Activated CD8-positive, alpha-beta memory T cell treated with anti-CD3 and anti-CD28 coated beads, Interleukin-2, amount 50 U/mL, for 1 hour (primary cell): ENCODE measurements at regions not wholly inside any gene's neighbourhood (a gene's known extent, or its start where the extent isn't known, plus 50 kb on each side); places are given as distances from the start of the nearest gene placed in this dataset.

Experiments used
- DNase-seq: peaks from one replicate; pipeline ENCODE4 v3.0.0-alpha.2; 2020; ENCODE audit errors: extremely low read depth

GRCh38 chr12:25714198-25714984 lies 161.3 kb upstream of the LMNTD1 start:
- DNase-seq: no peak

DNA sequence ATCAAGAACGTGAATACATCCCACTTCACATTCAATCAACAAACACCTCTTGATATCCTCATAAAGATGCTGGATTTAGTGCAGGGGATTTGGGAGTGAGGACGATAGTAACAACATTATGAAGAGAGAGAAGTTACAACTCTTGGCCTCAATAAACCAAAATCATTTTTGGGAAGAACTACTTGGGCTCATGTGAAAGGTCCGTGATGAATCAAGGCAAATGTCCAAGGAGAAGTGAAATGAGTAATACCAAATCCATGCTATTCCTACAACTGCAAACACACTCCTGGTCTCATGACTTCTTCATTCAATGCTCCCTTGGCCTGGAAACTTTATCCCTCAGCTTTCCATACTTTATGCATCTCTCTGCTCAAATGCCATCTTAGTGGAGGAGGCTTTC lies 162.0 kb upstream of the LMNTD1 start:
- DNase-seq: no peak

DNA sequence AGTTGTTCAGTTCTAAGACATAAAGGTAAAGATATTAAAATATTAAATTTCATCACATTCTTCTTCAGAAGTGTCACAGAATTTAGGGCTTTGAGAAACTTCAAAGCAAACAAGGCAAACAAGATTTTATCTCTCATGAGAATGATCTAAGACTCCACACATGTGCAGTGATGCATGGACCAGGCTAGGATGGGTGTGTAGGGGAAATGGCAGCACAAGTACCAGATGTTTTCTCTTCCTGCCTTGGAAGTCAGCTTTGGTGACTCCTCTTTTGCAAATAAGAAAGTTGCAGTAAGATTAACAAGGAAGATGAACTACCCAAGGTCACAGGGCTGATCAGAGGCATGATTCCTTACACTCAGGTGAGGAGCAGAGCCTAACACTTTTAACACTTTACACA lies 163.8 kb upstream of the LMNTD1 start:
- no peak for DNase-seq

- DNase-seq: no peak
These were observed 164.5 kb upstream of the LMNTD1 start for GRCh38 chr12:25717552-25717951.

DNA sequence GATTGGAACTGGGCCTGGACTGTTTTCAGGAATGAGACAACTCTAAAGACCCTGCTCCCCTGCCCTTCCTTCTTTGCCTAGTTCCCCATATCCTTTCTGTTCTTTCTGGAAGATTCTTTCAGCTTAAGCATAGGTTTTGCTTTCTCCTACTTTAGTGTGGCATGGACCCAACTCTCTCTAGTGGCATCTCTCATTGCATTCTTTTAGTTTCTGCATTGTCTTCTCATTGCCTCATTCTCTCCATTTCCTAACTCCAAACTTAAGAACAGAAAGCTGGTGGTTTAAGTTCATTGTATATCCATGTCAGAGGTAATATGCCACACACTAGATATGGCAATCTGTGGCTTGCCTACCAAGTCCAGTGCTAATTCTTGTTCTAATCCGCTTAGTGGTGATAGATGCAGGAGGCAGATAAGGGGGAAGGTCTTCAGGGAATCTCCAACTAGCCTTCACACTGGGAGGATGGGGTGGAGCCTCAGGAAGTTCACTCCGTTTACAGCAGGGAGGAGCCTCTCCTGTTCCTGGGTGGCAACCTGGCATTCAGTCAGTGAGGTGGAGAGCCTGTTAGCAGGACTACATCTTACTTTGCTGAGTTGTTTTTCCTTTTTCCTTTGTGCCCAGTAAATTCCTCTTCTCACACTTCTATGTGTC lies 165.1 kb upstream of the LMNTD1 start:
- no peak for DNase-seq

DNA sequence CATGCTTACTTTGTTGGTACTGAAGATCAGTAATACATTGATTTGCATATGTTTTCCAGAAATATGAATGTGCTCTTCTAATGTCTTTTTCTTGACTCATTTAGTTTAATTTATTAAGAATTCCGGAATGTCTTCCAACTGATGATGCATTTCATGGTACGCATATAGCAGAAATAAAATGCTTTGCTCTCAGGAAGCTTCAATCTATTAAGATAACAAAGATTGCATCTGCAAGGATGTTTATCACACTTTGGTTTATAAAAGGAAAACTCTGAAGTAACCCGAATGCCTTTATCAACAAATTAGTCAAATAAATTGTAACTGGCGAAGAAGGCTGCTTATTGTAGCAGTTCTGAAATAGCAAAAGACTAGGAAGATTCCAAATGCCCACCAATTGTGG lies 166.4 kb upstream of the LMNTD1 start:
- DNase-seq: no peak

- no peak for DNase-seq
These were observed 170.3 kb upstream of the LMNTD1 start for GRCh38 chr12:25723336-25723735.

- no peak for DNase-seq
These were observed 170.9 kb upstream of the LMNTD1 start for GRCh38 chr12:25723921-25724491.

DNA sequence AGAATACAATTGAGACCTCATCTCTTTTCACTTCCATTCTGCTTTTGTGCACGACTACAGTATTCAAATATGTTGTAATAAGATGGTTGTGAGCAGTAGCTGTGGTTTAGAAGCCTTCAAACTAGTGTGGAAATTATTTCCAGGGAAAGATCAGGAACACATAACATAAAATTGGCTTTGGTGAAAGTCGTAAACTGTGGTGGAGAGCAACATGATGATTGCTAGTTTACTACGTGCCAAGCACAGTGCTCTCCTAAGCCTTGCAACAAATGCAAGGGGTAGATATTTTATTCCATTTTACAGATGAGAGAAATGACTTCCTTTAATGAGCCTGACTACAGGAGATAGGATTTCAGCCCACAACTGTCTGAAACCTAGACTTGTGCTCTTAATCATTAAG lies 172.4 kb upstream of the LMNTD1 start:
- no peak for DNase-seq

DNA sequence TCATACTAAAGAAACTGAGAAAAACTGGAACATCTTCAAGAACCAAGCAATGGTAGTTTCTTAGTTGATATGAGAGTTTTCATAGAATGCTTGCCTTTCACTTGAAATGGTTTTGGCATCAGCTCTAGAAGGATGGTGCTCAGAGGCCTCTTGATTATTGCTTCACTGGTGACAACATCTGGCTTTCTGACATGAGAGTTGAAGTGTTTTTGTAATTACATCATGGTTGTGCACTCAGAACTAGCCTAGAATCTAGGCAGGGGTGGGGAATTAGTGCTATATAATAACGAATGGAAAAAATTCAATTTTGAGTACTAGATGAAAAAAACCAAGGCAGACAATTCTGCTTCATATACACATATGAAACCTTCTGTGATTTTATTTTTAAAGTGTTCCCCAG lies 172.8 kb upstream of the LMNTD1 start:
- DNase-seq: no peak

GRCh38 chr12:25728056-25728595 lies 175.0 kb upstream of the LMNTD1 start:
- DNase-seq: no peak

DNA sequence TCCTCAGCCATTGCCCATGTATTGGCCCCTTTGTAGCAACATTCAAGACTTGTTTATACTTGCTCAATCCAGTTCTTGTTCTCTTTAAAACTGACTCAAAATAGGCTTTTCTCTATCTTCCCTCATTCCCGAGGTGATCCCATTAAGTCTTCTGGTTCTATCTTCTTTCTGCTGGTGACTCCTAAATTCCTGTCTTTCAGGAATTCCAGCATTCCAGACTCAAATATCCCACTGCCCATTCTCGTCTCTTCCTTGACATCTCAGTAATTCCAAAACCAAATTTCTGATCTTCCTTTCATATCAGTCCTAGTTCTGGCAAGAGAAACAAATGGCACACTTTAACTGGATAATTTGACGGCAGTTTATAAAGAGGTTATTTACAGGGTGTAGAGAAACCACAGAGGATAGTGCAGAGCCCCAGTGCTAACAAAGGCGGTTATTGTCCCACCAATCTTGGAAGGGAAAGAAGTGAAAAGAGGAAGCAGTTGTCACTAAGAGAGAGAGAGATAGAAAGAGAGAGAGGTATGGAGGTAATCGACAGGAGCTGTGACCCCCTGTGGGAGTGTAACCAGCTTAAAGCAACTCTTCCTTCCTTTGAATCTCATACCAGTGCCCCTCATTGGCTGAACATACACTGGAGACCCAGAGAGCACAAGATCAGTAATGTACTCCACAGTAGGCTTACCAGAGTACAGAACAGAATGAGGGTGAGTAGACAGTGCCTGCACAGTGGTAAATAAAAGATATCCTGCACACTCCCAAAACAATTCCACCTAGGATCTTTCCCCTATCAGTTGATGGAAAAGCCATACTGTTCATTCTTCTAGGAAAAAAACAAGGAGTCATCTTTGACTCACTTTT lies 177.6 kb upstream of the LMNTD1 start:
- no peak for DNase-seq

GRCh38 chr12:25733541-25733940 lies 180.5 kb upstream of the LMNTD1 start:
- no peak for DNase-seq

- no peak for DNase-seq
These were observed 181.6 kb upstream of the LMNTD1 start for GRCh38 chr12:25734529-25735180.

GRCh38 chr12:25740617-25741016 lies 187.5 kb upstream of the LMNTD1 start:
- no peak for DNase-seq

DNA sequence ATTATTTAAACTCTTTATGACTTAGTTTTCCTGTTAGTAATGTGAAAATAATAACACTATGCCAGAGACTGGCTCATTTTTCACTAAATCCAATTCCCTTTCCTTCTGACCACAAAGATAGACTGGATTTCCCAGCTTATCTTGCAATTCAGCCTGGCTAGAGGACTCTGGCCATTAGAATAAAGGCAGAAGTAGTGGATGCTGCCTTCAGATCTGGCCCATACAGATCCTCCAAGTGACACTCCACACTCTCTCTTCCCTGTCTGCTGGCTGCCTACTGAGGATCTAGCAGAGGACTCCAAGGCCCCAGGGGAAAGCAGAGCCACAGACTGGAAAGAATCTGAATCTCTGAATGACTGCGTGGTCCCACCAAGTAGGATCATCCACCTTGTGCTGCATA lies 188.8 kb upstream of the LMNTD1 start:
- no peak for DNase-seq

DNA sequence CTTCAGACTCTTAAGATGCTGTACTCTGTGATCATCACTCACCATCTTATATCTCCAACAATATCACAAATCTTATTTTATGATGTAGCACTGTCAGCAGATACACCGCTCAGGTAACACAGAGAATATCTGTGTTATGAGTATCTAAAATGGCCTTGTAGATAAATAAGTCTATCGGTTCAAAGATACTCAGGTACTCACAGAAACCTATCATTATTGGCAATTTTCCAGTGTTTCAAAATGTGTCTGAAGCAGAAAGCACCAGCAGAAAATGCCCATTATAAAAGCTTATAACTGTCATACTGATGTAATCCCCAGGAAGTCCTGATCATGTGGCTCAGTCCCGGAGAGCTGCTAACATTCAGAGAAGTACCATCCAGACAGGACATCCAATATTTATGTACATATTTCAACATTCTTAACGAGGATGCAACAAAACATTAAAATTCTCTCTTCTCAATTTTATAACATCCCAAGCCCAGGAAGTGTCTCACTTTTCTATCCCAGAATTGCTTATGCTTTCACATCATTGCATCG lies 190.7 kb upstream of the LMNTD1 start:
- DNase-seq: no peak

DNA sequence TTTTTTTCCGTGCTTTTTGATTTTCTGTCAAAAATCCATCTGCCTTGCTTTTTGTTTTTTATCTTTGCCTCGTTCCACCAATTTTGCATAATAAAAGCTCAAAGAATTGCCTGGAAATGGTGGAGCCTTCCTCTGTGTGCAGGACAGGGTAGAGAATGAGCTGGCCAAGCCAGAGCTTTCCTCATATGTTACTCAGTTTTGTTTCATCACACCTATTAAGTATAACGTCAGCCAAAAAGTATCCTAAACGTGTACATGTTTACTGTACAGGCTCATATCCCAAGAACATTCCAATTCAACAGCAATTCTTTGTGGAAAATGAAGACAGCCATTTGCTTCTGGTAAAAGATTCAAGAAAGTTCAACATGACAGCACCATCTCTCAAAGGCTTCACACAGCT lies 191.2 kb upstream of the LMNTD1 start:
- no peak for DNase-seq

- no peak for DNase-seq
These were observed 192.2 kb upstream of the LMNTD1 start for GRCh38 chr12:25745281-25745680.

DNA sequence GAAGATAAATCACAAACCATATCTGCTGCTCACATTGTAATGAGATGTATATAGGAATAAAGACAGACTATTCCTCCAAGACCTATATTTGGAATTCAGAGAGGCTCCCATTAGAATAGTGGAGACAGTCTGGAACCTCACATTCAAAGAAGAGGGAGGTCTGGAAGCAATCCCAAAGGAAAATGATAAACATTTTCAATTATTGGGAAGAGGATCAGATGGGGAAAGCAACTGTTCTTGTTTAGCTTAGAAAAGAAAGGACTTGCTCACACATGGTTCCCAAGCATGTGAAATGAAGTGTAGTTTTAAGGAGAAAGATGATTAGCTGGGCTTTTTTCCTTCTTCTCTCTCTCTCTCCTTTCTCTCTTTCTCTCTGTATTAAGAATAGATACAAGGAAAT lies 193.0 kb upstream of the LMNTD1 start:
- no peak for DNase-seq

- DNase-seq: no peak
These were observed 199.7 kb upstream of the LMNTD1 start for GRCh38 chr12:25752710-25753309.
